HG02571 (cell line): ENCODE measurements at regions not wholly inside any gene's neighbourhood (a gene's known extent, or its start where the extent isn't known, plus 50 kb on each side); places are given as distances from the start of the nearest gene placed in this dataset.

Experiments used
- ATAC-seq: cut with Tn5 transposase; IDR thresholded peaks from one replicate; pipeline ENCODE4 v1.9.1; 2021; ENCODE audit warnings: mild to moderate bottlenecking, moderate library complexity; ENCODE audit not compliant: unreplicated experiment

DNA sequence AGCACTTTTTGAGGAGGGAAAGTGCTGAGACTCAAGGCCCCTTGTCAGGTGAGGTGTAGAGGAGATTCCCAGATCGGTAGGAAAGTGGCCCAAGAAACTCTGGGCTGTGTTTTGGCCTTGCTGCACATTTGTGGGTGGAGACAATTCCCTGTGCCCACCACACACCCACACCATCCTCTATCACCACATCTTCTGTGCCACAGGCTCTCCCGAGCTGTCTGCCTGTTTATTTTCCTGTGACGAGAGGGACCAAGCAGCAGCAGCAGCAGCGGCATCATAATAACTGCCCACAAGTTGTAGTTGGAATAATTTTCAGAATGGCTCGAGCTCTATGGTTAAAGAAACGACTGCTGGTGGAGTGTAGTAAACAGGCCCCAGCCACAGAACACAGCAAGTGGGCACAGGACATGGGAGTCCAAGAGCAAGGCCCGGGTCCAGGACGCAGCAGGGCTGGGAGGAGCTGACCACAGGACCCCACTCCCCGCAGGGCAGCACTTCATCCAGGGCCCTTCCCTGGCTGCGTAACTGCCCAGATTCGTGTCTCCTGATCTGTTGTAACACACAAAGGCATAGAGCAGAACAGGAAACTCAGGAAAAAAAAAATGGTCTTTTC lies 55.6 kb upstream of the BCL2L14 start:
- ATAC-seq = no peak

GRCh38 chr12:12016284-12017100 lies 54.2 kb upstream of the BCL2L14 start:
- no peak for ATAC-seq

GRCh38 chr12:12017135-12017581 lies 53.6 kb upstream of the BCL2L14 start:
- no peak for ATAC-seq

DNA sequence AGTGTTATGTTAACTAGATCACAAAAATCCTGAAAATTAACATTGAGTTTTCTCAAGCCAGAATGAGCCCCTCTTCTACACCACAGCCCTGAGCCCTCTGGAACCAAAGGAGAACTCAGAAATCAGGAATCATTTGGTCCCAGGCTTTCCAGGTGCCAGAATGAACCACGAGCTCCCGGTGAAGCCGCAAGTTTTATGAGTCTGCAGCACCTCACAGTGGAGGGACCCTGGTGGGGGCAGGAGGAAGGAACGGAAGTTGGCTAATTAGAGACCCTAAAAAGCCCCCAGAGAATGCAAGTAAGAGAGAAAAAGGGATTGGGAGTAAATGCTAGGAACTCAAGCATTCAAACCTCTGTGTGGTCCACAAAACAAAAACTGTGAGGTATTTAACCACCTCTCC lies 52.9 kb upstream of the BCL2L14 start:
- no peak for ATAC-seq

- ATAC-seq = no peak
These were observed 52.3 kb upstream of the BCL2L14 start for GRCh38 chr12:12018454-12018853.

GRCh38 chr12:12019881-12020280 lies 50.9 kb upstream of the BCL2L14 start:
- no peak for ATAC-seq

- ATAC-seq = no peak
These were observed 50.0 kb upstream of the BCL2L14 start for GRCh38 chr12:12020762-12021161.
